ENCODE measurements at regions not wholly inside any gene's neighbourhood (a gene's known extent, or its start where the extent isn't known, plus 50 kb on each side); places are given as distances from the start of the nearest gene placed in this dataset.

GRCh38 chr9:16039988-16040761, 487.3 kb downstream of the CCDC171 start:
- WGBS, result 32% methylated on average over 10 of the region's 10 CpGs
- Histone ChIP-seq H3K4me1 (ENCODE audit: insufficient read depth) (no peaks in the 10 kb centered on the region), H3K27ac (ENCODE audit: low read depth) (no peak overlapping the region), H3K36me3 (ENCODE audit: insufficient read depth) (no peaks in the 10 kb centered on the region), H3K4me3 (ENCODE audit: low read depth, low read length) (no peak overlapping the region)
- DNase-seq (ENCODE audit: extremely low spot score), result no peak

- no peaks in the 10 kb centered on the region for H3K4me1 ChIP-seq (ENCODE audit: insufficient read depth)
- no peak overlapping the region for H3K4me3 ChIP-seq (ENCODE audit: low read depth, low read length)
- 54% methylated on average over 5 of the region's 5 CpGs for WGBS
- H3K27ac ChIP-seq (ENCODE audit: low read depth), result no peak overlapping the region
- DNase-seq (ENCODE audit: extremely low spot score), result peak; percentile 59
- H3K36me3 ChIP-seq (ENCODE audit: insufficient read depth), result no peaks in the 10 kb centered on the region
Observed at GRCh38 chr9:16043756-16044578, 491.1 kb downstream of the CCDC171 start.

GRCh38 chr9:16044579-16044881, 491.7 kb downstream of the CCDC171 start:
- 67% methylated on average over 2 of the region's 2 CpGs for WGBS
- H3K4me1 ChIP-seq (ENCODE audit: insufficient read depth), result no peaks in the 10 kb centered on the region
- no peak overlapping the region for H3K4me3 ChIP-seq (ENCODE audit: low read depth, low read length)
- no peak overlapping the region for H3K27ac ChIP-seq (ENCODE audit: low read depth)
- H3K36me3 ChIP-seq (ENCODE audit: insufficient read depth), result no peaks in the 10 kb centered on the region
- DNase-seq (ENCODE audit: extremely low spot score), result no peak

- 99% methylated on average over 2 of the region's 2 CpGs for WGBS
- no peak for DNase-seq (ENCODE audit: extremely low spot score)
- Histone ChIP-seq H3K4me1 (ENCODE audit: insufficient read depth) (no peaks in the 10 kb centered on the region), H3K4me3 (ENCODE audit: low read depth, low read length) (no peak overlapping the region), H3K36me3 (ENCODE audit: insufficient read depth) (no peaks in the 10 kb centered on the region), H3K27ac (ENCODE audit: low read depth) (no peak overlapping the region)
Observed at GRCh38 chr9:16045651-16046280, 492.9 kb downstream of the CCDC171 start.

GRCh38 chr9:16046713-16047112, 493.9 kb downstream of the CCDC171 start:
- Histone ChIP-seq H3K4me3 (ENCODE audit: low read depth, low read length) (no peak overlapping the region), H3K27ac (ENCODE audit: low read depth) (no peak overlapping the region), H3K4me1 (ENCODE audit: insufficient read depth) (no peaks in the 10 kb centered on the region), H3K36me3 (ENCODE audit: insufficient read depth) (no peaks in the 10 kb centered on the region)
- no peak for DNase-seq (ENCODE audit: extremely low spot score)
- WGBS, result 67% methylated on average over 5 of the region's 5 CpGs

GRCh38 chr9:16048129-16048528, 495.3 kb downstream of the CCDC171 start:
- Histone ChIP-seq H3K4me1 (ENCODE audit: insufficient read depth) (no peaks in the 10 kb centered on the region), H3K27ac (ENCODE audit: low read depth) (no peak overlapping the region), H3K4me3 (ENCODE audit: low read depth, low read length) (no peak overlapping the region), H3K36me3 (ENCODE audit: insufficient read depth) (no peaks in the 10 kb centered on the region)
- no peak for DNase-seq (ENCODE audit: extremely low spot score)
- WGBS, result 97% methylated on average over 5 of the region's 5 CpGs

GRCh38 chr9:16052146-16052545, 499.3 kb downstream of the CCDC171 start:
- H3K27ac ChIP-seq (ENCODE audit: low read depth), result no peak overlapping the region
- no peak overlapping the region for H3K4me3 ChIP-seq (ENCODE audit: low read depth, low read length)
- H3K4me1 ChIP-seq (ENCODE audit: insufficient read depth), result no peaks in the 10 kb centered on the region
- no peak for DNase-seq (ENCODE audit: extremely low spot score)
- H3K36me3 ChIP-seq (ENCODE audit: insufficient read depth), result no peaks in the 10 kb centered on the region
- WGBS, result 85% methylated on average over 5 of the region's 5 CpGs

- Histone ChIP-seq H3K4me3 (ENCODE audit: low read depth, low read length) (no peak overlapping the region), H3K4me1 (ENCODE audit: insufficient read depth) (no peaks in the 10 kb centered on the region), H3K36me3 (ENCODE audit: insufficient read depth) (no peaks in the 10 kb centered on the region), H3K27ac (ENCODE audit: low read depth) (no peak overlapping the region)
- 78% methylated on average over 16 of the region's 16 CpGs for WGBS
- no peak for DNase-seq (ENCODE audit: extremely low spot score)
Observed at GRCh38 chr9:16052757-16053530, 500.1 kb downstream of the CCDC171 start.

- DNase-seq (ENCODE audit: extremely low spot score), result no peak
- WGBS, result 92% methylated on average over 4 of the region's 4 CpGs
- Histone ChIP-seq H3K27ac (ENCODE audit: low read depth) (no peak overlapping the region), H3K4me3 (ENCODE audit: low read depth, low read length) (no peak overlapping the region), H3K36me3 (ENCODE audit: insufficient read depth) (no peaks in the 10 kb centered on the region), H3K4me1 (ENCODE audit: insufficient read depth) (no peaks in the 10 kb centered on the region)
Observed at GRCh38 chr9:16057541-16057940, 504.7 kb downstream of the CCDC171 start.

- WGBS, result 63% methylated on average over 7 of the region's 7 CpGs
- Histone ChIP-seq H3K27ac (ENCODE audit: low read depth) (no peak overlapping the region), H3K4me1 (ENCODE audit: insufficient read depth) (no peaks in the 10 kb centered on the region), H3K36me3 (ENCODE audit: insufficient read depth) (no peaks in the 10 kb centered on the region), H3K4me3 (ENCODE audit: low read depth, low read length) (no peak overlapping the region)
- no peak for DNase-seq (ENCODE audit: extremely low spot score)
Observed at GRCh38 chr9:16058131-16058549, 505.3 kb downstream of the CCDC171 start.

- Histone ChIP-seq H3K4me1 (ENCODE audit: insufficient read depth) (no peaks in the 10 kb centered on the region), H3K4me3 (ENCODE audit: low read depth, low read length) (no peak overlapping the region), H3K36me3 (ENCODE audit: insufficient read depth) (no peaks in the 10 kb centered on the region), H3K27ac (ENCODE audit: low read depth) (no peak overlapping the region)
- WGBS, result 80% methylated on average over 3 of the region's 3 CpGs
- DNase-seq (ENCODE audit: extremely low spot score), result no peak
Observed at GRCh38 chr9:16060436-16061129, 507.7 kb downstream of the CCDC171 start.

GRCh38 chr9:16062542-16063240, 509.8 kb downstream of the CCDC171 start:
- 93% methylated on average over 9 of the region's 9 CpGs for WGBS
- Histone ChIP-seq H3K27ac (ENCODE audit: low read depth) (no peak overlapping the region), H3K36me3 (ENCODE audit: insufficient read depth) (no peaks in the 10 kb centered on the region), H3K4me1 (ENCODE audit: insufficient read depth) (no peaks in the 10 kb centered on the region), H3K4me3 (ENCODE audit: low read depth, low read length) (no peak overlapping the region)
- DNase-seq (ENCODE audit: extremely low spot score), result no peak
